Left lobe of liver (tissue), 2 donors: ENCODE measurements at regions not wholly inside any gene's neighbourhood (a gene's known extent, or its start where the extent isn't known, plus 50 kb on each side); places are given as distances from the start of the nearest gene placed in this dataset.

Experiments used
- ATAC-seq: fragments of 200-7000 bp; cut with Tn5 transposase; one replicate; pipeline ENCODE4 v1.9.1; 2020; ENCODE audit warnings: mild to moderate bottlenecking, moderate library complexity
- DNase-seq: peaks from one replicate; pipeline ENCODE4 v3.0.0-alpha.2; 2020; ENCODE audit warnings: low spot score
- donor health status: DM: no; HTN: no; CAD: no; lungs with moderate emphysema.
- donor health status: DM: no; HTN: yes; CAD: no.

GRCh38 chr7:47221826-47222225 lies 360.1 kb downstream of the TNS3 start:
- no peak for DNase-seq
- no peak for ATAC-seq

GRCh38 chr7:47218378-47219176 lies 363.3 kb downstream of the TNS3 start:
- DNase-seq (no peak), ATAC-seq (no peak)

GRCh38 chr7:47217570-47218360 lies 364.1 kb downstream of the TNS3 start:
- DNase-seq (no peak), ATAC-seq (no peak)

GRCh38 chr7:47217086-47217485 lies 364.8 kb downstream of the TNS3 start:
- DNase-seq: no peak
- ATAC-seq: peak; percentile 39

GRCh38 chr7:47216439-47216838 lies 365.5 kb downstream of the TNS3 start:
- DNase-seq: no peak
- no peak for ATAC-seq

GRCh38 chr7:47215640-47216039 lies 366.3 kb downstream of the TNS3 start:
- DNase-seq (no peak), ATAC-seq (no peak)

- no peak for ATAC-seq
Observed at GRCh38 chr7:47215049-47215448, 366.9 kb downstream of the TNS3 start.

GRCh38 chr7:47213276-47213675 lies 368.6 kb downstream of the TNS3 start:
- DNase-seq (no peak), ATAC-seq (no peak)

More at GRCh38 chr7:47215049-47215448, 366.9 kb downstream of the TNS3 start:
- DNase-seq: no peak

- DNase-seq (no peak), ATAC-seq (no peak)
Observed at GRCh38 chr7:47211519-47211973, 370.4 kb downstream of the TNS3 start.

- ATAC-seq (no peak), DNase-seq (no peak)
Observed at GRCh38 chr7:47210281-47210854, 371.5 kb downstream of the TNS3 start.

- ATAC-seq (no peak), DNase-seq (no peak)
Observed at GRCh38 chr7:47207956-47208355, 374.0 kb downstream of the TNS3 start.

GRCh38 chr7:47204709-47205108 lies 377.2 kb downstream of the TNS3 start:
- DNase-seq (no peak), ATAC-seq (no peak)

- ATAC-seq (no peak), DNase-seq (no peak)
Observed at GRCh38 chr7:47202146-47202783, 379.6 kb downstream of the TNS3 start.

GRCh38 chr7:47198159-47198558 lies 383.8 kb downstream of the TNS3 start:
- no peak for ATAC-seq
- no peak for DNase-seq

- ATAC-seq (no peak), DNase-seq (no peak)
Observed at GRCh38 chr7:47197486-47197885, 384.4 kb downstream of the TNS3 start.

GRCh38 chr7:47196737-47197136 lies 385.2 kb downstream of the TNS3 start:
- ATAC-seq (no peak), DNase-seq (no peak)

- no peak for DNase-seq
- no peak for ATAC-seq
Observed at GRCh38 chr7:47196106-47196645, 385.7 kb downstream of the TNS3 start.

- DNase-seq (no peak), ATAC-seq (no peak)
Observed at GRCh38 chr7:47195641-47196040, 386.3 kb downstream of the TNS3 start.

- DNase-seq (no peak), ATAC-seq (no peak)
Observed at GRCh38 chr7:47194516-47195057, 387.3 kb downstream of the TNS3 start.

- no peak for DNase-seq
- ATAC-seq: no peak
Observed at GRCh38 chr7:47192978-47193377, 388.9 kb downstream of the TNS3 start.

- no peak for DNase-seq
- ATAC-seq: peak; percentile 25
Observed at GRCh38 chr7:47191876-47192291, 390.0 kb downstream of the TNS3 start.
